GM12864 (cell line): ENCODE measurements at regions not wholly inside any gene's neighbourhood (a gene's known extent, or its start where the extent isn't known, plus 50 kb on each side); places are given as distances from the start of the nearest gene placed in this dataset.

Experiments used
- DNase-seq: peaks from one replicate; pipeline ENCODE4 v3.0.0-alpha.2; 2011; ENCODE audit warnings: low read depth
- H3K4me3 ChIP-seq: 2 replicates; pipeline ENCODE4 v1.5.1; 2011; ENCODE audit warnings: mild to moderate bottlenecking, low read depth, low read length, control low read depth
- TF ChIP-seq, protein P1 (sequence below): IDR thresholded peaks from 2 replicates; pipeline ENCODE4 v1.5.1; 2011; ENCODE audit warnings: low read depth, mild to moderate bottlenecking, moderate library complexity, low read length, control low read depth, inconsistent platforms; ENCODE audit errors: missing control alignments

DNA sequence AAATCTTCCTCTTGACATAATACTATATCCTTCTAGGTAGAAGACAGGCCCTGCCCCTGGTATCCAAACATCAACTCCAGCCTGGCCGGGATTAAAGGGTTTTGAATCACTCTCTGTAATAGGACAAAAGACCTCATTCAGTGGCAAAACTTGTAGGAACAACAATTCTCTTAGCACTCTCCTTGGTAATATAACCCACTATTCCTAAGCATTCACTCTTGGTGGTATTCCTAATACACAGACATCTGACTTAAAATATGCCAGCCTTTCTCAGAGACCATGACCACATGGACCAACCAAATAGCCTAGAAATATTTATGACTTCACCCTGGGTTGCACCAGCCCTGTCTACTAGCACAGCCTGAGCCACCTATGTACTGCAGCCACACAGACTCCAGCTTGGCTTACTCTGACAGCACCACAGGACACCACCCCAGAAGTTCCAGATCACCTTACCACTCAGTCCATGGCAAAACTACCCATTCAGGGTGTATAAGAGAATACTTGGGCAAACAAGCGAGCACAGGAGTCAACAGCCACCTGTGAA is 244.9 kb upstream of the NEBL start:
- TF ChIP-seq, protein P1, sequence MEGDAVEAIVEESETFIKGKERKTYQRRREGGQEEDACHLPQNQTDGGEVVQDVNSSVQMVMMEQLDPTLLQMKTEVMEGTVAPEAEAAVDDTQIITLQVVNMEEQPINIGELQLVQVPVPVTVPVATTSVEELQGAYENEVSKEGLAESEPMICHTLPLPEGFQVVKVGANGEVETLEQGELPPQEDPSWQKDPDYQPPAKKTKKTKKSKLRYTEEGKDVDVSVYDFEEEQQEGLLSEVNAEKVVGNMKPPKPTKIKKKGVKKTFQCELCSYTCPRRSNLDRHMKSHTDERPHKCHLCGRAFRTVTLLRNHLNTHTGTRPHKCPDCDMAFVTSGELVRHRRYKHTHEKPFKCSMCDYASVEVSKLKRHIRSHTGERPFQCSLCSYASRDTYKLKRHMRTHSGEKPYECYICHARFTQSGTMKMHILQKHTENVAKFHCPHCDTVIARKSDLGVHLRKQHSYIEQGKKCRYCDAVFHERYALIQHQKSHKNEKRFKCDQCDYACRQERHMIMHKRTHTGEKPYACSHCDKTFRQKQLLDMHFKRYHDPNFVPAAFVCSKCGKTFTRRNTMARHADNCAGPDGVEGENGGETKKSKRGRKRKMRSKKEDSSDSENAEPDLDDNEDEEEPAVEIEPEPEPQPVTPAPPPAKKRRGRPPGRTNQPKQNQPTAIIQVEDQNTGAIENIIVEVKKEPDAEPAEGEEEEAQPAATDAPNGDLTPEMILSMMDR: no peak
- DNase-seq: no peak
- H3K4me3 ChIP-seq: no peak overlapping the region

DNA sequence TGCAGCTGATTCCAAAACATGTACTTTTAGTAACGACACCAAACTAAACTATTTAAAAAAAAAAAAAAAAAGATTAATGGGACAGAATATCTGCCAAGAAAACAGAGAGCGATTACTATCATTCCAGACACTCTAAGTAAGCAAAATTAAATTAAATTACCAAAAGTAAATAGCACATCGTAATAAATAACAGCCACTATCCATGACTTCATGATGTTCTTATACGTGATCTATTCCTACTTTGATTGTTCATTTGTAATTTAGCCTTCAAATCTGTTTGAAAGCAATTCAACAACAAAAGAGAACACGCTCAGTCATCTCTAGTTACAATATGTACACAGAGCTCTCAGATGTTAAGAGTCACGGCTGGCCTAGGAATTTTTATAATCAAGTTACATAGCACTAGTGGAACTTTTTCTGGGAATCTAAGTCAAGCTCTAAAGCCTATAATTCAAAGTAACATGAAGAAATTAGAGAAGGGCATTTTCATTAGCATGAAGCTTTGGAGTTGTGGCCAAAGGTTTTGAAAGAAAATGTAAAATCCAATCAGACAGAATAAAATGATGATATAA is 241.7 kb upstream of the NEBL start:
- no peak overlapping the region for H3K4me3 ChIP-seq
- no peak for DNase-seq
- TF ChIP-seq, protein P1: no peak

- TF ChIP-seq, protein P1: no peak
- H3K4me3 ChIP-seq: no peak overlapping the region
- DNase-seq: no peak
Observed at GRCh38 chr10:21135023-21135931, 238.2 kb upstream of the NEBL start.

- no peak for DNase-seq
- TF ChIP-seq, protein P1: no peak
- H3K4me3 ChIP-seq: no peak overlapping the region
Observed at GRCh38 chr10:21134645-21135022, 237.5 kb upstream of the NEBL start.

DNA sequence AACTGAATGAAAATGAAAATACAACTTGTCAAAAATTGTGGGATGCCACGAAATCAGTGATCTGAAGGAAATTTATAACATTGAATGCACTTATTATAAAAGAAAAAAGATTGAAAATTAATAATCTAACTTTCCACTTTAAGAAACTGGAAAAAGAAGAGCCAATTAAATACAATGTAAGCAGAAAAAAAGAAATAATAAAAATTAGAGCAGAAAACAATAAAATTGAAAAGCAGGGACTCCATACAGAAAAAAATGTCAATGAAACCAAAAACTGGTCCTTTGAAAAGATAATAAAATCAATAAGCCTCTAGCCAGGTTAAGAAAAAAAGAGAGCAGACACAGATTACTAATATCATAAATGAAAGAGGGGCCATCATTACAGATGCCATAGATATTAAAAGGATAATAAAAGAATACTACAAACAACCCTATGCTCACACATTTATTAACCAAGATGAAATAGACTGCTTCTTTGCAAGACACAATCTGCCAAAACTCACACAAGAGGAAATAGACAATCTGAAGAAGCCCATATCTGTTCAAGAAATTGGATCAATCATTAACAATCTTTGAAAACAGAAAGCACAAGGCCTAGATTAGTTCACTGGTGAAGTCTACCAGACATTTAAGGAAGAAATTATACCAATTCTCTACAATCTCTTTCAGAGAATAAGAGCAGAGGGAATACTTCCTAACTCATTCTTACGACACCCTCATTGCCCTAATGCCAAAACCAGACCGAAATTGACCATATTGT is 233.8 kb upstream of the NEBL start:
- TF ChIP-seq, protein P1: no peak
- no peak overlapping the region for H3K4me3 ChIP-seq
- DNase-seq: no peak

GRCh38 chr10:21130108-21130507 is 233.0 kb upstream of the NEBL start:
- no peak for DNase-seq
- H3K4me3 ChIP-seq: no peak overlapping the region
- TF ChIP-seq, protein P1: no peak
